Skin epidermis (tissue), 12 donors: ENCODE measurements at regions not wholly inside any gene's neighbourhood (a gene's known extent, or its start where the extent isn't known, plus 50 kb on each side); places are given as distances from the start of the nearest gene placed in this dataset.

Experiments used
- H3K27ac ChIP-seq, 21 experiments: fragments of 200-600 bp; sonication (generic) in 11 of 21; one replicate each; pipeline ENCODE4 v1.5.0; 2020; ENCODE audit warnings: mild to moderate bottlenecking in 3 of 21, inconsistent platforms in 2 of 21, moderate library complexity in 2 of 21
- H3K4me3 ChIP-seq, 7 experiments: fragments of 200-600 bp; sonication (generic) in 2 of 7; one replicate each; pipeline ENCODE4 v1.5.0; 2020; ENCODE audit warnings: inconsistent platforms in 2 of 7, mild to moderate bottlenecking in 2 of 7, moderate library complexity in 1 of 7

DNA sequence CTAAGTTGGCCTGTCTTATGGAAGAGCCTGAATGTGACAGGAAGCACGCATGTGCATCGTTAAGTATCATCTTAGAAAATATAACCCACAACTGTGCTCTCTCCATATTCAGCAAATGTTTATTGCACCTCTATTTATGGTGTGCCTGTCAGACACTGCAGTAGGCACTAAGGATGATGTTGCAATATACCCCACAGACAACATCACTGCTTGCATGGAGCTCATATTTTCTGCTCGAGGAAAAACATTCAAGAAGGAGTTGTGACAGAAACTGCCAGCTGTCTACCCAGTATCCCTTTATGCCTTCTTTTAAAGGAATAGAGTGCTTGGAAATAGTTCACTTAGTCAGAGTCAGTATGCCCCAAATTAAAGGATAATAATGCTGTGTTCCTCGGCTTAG is 132.3 kb upstream of the RBFOX1 start:
- no peak overlapping the region for H3K4me3 ChIP-seq
- H3K27ac ChIP-seq = no peak overlapping the region

DNA sequence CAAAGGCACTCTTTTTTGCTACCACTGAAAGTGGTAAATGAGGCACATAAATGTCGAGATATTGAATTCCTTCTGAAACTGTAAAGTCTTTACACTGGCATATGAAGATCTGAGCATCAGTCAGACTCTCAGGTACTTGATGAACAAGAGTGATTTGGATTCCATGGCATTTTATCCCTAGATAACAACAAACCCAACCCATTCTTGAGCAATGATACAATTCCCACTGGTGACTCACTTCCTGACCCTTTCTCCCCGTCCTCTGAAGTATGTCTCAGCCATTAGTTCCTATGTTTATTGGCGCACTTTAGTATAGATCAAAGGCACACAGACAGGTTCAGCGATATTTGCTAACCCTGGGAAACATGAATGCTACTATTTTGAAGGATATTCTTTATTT is 147.0 kb upstream of the RBFOX1 start:
- Histone ChIP-seq H3K27ac (no peak overlapping the region), H3K4me3 (no peak overlapping the region)

DNA sequence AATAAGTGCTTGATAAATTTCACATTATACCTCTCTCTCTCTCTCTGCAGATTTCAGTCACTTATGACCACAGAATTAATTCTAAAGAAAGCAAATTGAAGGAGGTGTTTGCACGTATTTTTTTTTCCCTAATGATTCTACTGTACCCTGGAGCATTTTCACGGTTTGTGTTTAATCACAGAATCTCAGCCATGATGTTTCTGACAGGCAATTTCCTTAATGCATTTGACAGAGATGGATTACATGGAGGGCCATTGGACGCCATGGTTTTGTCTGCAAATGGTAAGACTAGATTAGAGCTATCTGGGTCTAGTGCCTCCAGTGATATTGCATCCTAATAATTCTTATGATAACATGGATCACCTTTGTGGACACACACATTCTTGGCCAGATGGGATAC is 147.5 kb upstream of the RBFOX1 start:
- no peak overlapping the region for H3K27ac ChIP-seq

DNA sequence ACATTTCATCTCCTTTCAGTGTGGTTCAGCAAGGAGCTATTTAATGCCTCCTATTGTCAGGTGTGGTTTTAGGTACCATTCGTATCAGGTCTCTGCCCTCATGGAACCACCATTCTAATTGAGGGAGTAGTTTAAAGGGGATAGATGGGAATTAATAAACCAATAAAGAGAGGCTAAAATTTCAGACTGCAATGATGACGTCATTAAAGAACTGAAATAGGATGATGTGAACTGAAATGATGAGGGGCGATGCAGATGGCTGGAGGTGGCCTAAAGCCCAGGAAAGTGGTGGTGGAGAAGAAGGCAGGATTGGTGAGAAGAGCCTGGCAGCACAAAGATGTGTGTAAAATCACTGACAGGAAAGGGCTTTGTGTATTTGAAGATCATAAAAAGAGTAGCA is 148.9 kb upstream of the RBFOX1 start:
- no peak overlapping the region for H3K27ac ChIP-seq
- no peak overlapping the region for H3K4me3 ChIP-seq

More for the DNA sequence above, 147.5 kb upstream of the RBFOX1 start:
- no peak overlapping the region for H3K4me3 ChIP-seq

DNA sequence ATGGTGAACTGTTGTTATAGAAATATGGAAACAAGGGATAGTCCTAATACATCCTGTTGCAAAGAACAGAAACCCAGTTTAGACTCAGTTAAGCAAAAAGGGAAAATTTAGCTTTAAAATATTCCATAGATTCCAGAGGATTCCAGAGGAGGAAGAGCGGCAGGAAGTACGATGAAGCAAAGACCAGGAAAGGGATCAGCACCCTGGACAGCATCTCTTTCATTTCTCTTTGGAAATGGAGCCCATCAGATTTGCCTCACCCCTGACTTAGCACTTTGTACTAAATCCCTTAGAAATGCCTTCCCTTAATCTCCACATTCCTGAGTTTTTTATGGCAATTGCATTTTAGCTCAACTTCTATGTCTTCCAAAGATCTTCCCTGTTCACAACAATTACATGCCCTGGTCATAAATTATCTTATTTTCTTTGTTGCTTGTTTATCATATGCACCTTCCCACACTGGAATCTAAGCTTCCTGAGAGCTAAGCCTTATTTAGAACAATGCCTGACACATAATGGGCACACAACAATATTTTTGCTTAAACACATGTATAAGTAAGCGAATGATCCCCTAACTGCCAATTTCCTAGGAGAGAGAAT is 150.0 kb upstream of the RBFOX1 start:
- Histone ChIP-seq H3K4me3 (no peak overlapping the region), H3K27ac (no peak overlapping the region)

DNA sequence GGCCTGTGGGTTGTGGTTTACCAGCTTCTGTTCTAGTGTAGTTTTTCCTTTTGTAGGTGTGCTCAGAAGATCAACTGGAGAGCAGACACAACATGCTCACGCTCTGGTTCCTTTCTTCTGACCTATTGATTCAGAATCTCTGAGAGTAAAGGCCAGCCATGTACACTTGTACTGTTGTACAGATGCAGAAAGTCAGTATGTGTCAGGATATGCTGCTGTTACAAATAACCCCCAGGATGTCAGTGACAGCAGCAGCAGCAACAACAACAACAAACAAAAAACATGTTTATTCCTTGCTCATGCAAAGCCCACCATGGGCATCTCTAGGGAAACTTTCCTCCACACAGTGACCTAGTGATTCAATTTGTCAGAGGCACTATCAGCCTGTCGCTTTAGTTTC is 154.8 kb upstream of the RBFOX1 start:
- no peak overlapping the region for H3K27ac ChIP-seq
- H3K4me3 ChIP-seq = no peak overlapping the region

DNA sequence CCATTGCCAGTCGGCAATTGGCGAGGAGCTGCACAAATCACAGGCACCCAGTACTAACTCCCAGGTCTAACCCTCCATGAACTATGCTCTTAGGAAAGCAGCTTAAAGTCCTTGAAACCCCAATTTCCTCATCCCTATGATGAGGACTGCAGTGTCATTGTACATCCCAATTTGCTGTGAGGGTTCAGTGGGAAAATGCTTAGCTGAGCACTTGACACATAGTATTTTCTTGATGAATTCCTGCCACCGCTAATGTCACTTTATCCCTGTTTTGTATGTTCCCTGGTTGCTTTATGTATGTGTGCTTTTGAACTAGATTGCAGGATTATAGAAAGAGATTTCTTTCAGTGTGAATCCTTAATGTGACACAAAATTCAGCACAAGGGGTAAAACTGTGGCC is 161.5 kb upstream of the RBFOX1 start:
- Histone ChIP-seq H3K4me3 (no peak overlapping the region), H3K27ac (no peak overlapping the region)

DNA sequence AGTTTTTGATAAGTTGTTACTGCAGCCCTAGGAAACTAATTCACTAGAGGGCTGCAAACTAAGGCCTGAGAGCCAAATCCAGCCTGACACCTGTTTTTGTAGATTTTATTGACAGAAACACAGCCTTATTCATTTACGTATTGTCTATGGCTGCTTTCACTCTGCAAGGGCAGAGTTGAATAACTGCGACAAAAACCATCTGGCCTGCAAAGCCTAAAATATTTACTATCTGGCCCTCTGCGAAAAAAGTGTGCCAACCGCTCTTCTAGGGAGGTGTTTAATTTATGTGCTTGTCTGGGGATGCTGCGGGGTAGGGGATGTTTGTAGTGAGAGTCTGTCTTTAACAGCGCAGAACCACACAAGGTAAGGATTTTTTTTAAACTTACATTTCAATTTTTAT is 165.0 kb upstream of the RBFOX1 start:
- H3K4me3 ChIP-seq = no peak overlapping the region

DNA sequence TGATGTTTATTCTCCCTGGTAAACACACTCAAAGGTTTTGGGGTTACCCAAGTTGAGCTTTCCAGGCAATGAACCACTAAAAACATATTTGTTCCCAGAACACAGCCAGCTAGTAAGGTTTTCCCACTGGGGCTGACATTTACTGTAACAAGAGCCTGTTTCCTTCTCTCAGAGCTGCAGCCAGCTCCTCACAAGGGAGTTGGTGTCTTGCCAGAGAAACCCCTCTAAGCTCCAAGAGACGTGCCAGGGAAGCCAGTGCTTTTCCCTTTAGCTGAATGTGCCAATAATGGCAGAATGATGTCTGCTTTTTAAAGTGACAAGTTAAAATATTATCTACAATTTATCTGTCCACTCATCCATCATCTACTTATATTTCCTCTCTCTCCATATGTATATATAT is 170.8 kb upstream of the RBFOX1 start:
- no peak overlapping the region for H3K4me3 ChIP-seq
- H3K27ac ChIP-seq = no peak overlapping the region

More for the DNA sequence above, 165.0 kb upstream of the RBFOX1 start:
- no peak overlapping the region for H3K27ac ChIP-seq

DNA sequence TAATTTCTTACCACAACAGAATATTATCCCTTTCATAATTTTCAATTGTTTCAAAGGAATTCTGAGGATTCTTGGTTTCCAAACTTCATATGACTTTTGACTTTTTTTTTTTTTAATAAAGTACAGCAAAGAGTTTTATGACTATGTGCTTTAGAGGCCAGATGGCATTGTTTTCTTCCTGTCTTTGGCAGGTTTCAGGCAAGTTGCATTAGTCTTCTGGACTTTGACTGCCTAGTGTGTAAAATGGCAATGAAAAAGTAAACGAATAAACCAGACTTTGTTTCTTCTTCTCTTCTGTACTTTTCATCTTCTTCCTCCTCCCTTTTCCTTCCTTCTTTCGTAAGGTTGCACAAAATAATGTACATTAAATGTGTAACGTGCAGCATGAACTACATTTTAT is 172.6 kb upstream of the RBFOX1 start:
- H3K4me3 ChIP-seq = no peak overlapping the region
- H3K27ac ChIP-seq = no peak overlapping the region

DNA sequence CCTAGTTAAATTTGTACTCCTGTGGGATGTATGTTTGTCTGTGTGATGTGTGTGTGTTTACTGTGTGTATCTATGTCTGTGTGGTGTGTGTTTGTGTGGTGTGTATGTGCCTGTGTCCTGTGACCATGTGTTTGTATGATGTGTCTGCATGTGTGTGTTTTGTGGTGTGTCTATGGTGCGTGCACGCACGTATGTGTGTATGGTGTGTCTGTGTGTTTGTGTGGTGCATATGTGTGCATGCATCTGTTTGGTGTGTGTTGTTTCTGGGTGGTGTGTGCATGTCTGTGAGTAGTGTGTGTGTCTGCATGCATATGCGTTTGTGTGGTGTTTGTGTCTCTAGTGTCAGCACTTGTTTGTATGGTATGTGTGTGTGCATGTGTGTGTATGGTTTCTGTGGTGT is 174.2 kb upstream of the RBFOX1 start:
- H3K4me3 ChIP-seq = no peak overlapping the region
- H3K27ac ChIP-seq = no peak overlapping the region

DNA sequence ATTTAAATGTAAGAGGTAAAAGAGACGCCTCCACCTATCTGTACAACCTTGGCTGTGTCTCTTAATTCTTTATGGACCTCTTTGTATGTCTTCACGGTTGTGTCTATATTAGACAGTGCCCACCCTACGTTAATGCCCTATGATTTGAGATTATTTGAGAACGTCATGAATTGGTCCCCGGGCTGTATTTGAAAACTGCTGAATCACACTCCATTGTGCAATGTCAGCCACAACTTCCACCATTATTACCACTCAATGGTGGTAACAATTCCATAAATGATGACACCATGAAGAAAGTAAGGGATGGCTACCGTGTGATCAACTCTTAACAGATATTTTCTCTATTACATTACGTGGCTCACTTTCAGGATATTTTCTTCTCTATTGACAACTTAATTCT is 182.4 kb upstream of the RBFOX1 start:
- Histone ChIP-seq H3K27ac (no peak overlapping the region), H3K4me3 (no peak overlapping the region)

DNA sequence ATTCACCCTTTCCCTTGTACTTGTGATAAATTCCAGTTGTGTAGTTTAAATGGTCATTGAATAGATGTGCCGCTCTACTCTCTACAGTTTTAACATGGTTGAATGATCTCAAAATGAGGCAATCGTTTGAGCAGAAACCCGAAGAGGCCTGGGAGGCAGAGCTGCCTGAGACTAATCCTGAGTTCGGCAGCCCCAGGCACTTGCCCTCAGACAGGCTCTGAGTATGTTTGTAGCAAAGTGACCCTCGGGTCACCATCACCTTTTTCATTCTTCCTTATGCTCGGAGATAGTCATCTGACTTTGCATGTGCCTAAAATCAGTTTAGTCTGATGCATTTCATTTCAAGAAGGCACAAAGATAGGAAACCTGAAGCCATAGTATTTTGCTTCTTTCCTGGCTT is 184.0 kb upstream of the RBFOX1 start:
- Histone ChIP-seq H3K27ac (no peak overlapping the region), H3K4me3 (no peak overlapping the region)

DNA sequence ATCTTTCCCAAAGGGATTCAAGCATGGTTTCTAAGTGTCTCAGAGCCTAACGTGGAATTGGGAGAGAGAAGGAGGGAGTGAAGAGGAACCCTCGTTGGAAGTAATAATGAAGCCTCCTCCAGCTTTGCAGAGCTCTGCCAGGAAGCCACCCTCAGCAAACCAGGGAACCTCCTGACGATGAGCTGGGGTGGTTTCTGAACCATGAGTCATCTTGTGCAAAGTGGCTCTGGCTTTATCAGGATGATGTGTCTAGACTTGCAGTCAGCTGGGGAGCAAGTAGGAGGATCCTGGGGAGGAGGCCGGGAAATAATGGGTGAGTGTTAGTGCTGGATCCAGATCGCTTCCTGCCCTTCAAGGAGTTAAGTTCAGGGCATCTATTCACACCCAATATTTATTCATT is 191.7 kb upstream of the RBFOX1 start:
- Histone ChIP-seq H3K4me3 (no peak overlapping the region), H3K27ac (no peak overlapping the region)

DNA sequence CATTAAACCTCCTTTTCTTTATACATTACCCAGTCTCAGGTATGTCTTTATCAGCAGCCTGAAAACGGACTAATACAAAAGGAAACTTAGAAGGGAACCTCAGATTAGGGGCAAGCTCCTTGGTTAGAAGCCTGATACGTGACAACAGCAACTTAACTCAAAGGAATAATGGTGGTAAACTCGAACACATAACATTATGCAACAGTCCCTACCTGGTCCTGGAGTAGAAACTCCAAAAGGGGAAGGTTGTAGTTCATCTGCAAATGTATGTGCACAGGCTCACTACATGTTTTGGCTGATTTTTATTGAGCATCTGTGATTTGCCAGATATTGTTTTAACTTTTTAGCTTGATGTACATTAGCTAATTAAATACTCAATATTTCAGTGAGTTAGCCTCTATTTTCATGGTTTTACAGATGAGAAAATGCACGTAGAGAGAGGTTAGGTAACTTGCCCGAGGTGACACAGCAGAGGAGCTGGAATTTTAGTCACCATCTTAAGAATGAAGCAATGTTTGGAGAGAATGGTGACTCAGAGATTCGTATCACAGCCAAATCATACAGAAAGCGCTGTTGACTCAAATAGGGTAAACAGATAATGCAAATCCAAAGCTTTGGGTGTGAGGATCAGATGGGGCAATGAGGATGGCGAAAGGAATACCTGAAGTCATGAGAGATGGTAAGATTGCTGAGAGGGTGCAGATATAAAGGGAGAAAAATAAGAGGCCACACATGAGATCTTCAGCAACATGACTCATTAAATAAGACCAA is 194.9 kb upstream of the RBFOX1 start:
- Histone ChIP-seq H3K27ac (peak overlapping the region in 1 of 21 experiments; percentile 30), H3K4me3 (no peak overlapping the region)

DNA sequence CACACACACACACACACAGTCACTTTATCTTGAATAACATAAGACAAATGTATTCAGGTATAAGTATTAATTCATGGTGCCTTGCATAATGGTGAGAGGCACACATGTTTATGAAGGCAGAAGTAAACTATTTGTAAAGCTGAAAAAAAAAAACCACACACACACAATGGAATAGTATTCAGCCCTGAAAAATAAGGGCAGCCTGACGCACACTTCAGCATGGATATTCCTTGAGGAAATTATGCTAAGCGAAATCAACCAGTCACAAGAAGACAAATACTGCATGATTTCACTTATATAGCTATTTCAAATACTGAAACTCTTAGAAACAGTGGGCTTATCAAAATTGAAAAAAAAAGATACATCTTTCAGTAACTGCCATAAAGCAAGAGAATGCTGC is 200.2 kb upstream of the RBFOX1 start:
- Histone ChIP-seq H3K27ac (no peak overlapping the region), H3K4me3 (no peak overlapping the region)

DNA sequence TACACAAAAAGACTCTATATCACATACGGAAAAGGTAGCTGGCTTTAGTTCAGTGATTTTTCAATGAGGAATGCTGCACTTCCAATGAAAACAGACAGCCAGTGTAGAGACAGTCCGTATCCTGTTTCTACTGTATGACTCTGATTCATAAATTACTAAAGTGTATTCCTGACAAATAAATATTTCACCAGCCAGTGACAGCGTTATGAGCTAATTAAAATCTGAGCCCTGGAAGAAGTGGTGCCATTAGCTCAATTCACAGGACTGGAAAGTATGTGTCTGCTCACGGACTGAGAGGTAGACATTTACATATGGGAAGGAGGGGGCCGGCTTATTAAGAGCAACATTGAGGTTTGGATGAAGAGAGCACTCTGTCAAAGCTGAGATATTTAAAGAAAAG is 207.9 kb upstream of the RBFOX1 start:
- Histone ChIP-seq H3K27ac (no peak overlapping the region), H3K4me3 (no peak overlapping the region)

DNA sequence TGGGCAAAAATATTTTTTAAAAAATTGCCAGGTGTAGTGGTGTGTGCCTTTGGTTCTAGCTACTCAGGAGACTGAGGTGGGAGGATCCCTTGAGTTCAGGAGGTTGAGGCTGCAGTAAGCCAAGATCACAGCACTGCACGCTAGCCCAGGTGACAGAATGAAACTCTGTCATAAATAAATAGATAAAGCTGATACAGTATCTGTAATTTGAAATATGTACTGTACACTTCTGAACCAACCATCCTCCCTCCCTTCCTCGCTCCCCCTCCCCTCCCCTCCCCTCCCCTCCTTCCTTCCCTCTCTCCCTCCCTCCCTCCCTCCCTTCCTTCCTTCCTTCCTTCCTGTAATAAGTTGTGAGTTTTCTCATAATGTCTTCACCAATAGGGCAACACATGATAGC is 208.4 kb upstream of the RBFOX1 start:
- H3K27ac ChIP-seq = no peak overlapping the region
- no peak overlapping the region for H3K4me3 ChIP-seq

DNA sequence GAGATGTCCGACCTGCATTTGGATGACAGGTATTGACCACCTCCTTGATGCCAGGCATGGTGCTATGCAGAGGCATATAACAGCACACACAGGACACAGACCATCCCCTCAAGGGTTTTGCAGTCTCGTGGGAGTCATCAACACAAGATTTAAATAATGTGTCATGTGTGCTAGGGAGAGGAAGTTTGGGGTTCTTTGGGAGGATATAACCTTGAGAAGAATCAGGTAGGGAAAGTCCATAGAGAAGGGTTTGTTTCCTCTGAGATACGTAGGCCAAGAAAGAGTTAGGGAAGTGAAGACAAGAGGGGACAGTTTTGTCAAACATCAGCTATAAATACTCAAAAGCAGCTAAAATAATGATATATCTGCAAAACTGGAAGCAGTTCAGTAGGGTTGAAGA is 215.9 kb upstream of the RBFOX1 start:
- Histone ChIP-seq H3K4me3 (no peak overlapping the region), H3K27ac (no peak overlapping the region)

DNA sequence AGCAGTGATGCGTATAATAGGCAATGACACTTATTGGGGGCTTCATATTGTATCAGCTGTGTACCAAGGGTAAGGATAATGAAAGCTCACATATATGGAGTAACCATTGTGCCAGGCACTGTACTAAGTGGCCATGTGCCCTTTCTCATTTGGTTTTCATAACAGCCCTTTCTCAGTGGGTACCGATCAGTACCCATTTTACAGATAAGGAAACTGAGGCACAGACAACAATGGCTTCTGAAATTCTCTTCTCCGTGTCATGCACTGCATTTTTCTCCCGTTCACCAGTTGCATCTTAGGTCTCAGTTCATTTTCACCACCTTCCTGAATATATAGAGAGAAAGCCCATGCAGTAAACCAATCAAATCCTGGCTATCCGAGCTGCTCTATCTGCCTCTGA is 216.7 kb upstream of the RBFOX1 start:
- H3K4me3 ChIP-seq = no peak overlapping the region
- H3K27ac ChIP-seq = no peak overlapping the region

DNA sequence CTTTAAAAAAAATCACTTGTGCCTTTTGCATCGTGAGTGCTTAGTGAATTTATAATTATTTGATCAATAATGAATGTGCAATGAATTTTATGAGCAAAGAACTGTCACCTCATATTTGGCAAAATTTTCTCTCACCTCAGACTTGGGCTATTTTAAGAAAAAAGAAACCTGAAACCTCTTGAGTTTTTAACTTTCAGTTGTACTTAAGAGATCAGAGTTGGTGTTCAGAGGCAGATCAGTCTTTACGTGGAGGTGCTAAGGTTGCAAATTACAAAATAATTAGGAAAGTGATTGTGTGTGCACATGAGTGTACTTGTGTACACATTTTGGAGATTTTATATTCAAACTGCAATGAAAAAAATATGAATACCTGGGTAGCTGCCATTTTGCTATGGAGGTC is 218.7 kb upstream of the RBFOX1 start:
- H3K4me3 ChIP-seq = no peak overlapping the region
- H3K27ac ChIP-seq = no peak overlapping the region

DNA sequence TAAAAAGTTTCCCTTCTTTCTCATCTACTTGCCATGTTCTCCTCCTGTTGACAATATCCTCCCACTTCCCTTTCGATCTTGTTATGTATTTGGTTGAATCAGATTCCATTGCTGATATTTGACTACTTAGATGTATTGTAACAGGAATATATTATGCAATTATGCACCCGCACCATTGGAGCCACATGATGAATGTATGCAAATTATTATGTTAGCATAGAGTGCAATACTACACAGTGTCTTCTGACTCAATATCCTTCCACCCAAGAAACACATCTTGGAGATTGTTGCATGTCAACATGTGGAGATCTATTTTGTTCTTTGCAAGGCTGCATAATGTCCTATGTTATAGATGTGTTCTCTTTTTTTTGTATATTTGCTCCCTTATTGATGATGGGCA is 219.2 kb upstream of the RBFOX1 start:
- Histone ChIP-seq H3K27ac (no peak overlapping the region), H3K4me3 (no peak overlapping the region)
